K562 (cell line): ENCODE measurements at regions not wholly inside any gene's neighbourhood (a gene's known extent, or its start where the extent isn't known, plus 50 kb on each side); places are given as distances from the start of the nearest gene placed in this dataset.

Experiments used
- EP300 ChIP-seq: IDR thresholded peaks from 2 replicates; pipeline ENCODE4 v1.6.1; 2012; ENCODE audit warnings: low read length, improper control_type of control experiment
- KDM4B ChIP-seq, 2 experiments: fragments of 450-650 bp in 1 of 2; sonication (generic) in 1 of 2; IDR thresholded peaks; 2 replicates each; pipeline ENCODE4 v1.6.1; 2016 to 2017; ENCODE audit warnings: borderline replicate concordance in 2 of 2, antibody characterized with exemption in 1 of 2, low read depth in 1 of 2, mild to moderate bottlenecking in 1 of 2
- POLR2A ChIP-seq: fragments of 450-650 bp; conservative IDR thresholded peaks from 2 replicates; pipeline ENCODE4 v1.6.1; 2016
- SETDB1 ChIP-seq: IDR thresholded peaks from one replicate; pipeline ENCODE4 v1.6.1; 2012; ENCODE audit warnings: low read length, control low read depth, inconsistent platforms
- SIX5 ChIP-seq, 2 experiments: IDR thresholded peaks; 2 replicates each; pipeline ENCODE4 v1.6.1; 2011; ENCODE audit warnings: low read length in 2 of 2, borderline replicate concordance in 1 of 2, low read depth in 1 of 2, mild to moderate bottlenecking in 1 of 2, moderate library complexity in 1 of 2; ENCODE audit not compliant: insufficient read depth in 1 of 2
- SMC3 ChIP-seq: conservative IDR thresholded peaks from 2 replicates; pipeline ENCODE4 v1.6.1; 2011; ENCODE audit warnings: low read depth, low read length, improper control_type of control experiment; ENCODE audit not compliant: insufficient read depth
- SP2 ChIP-seq: IDR thresholded peaks from 2 replicates; pipeline ENCODE4 v1.6.1; 2011; ENCODE audit warnings: mild to moderate bottlenecking, low read depth, low read length, moderate library complexity; ENCODE audit not compliant: poor library complexity, severe bottlenecking; ENCODE audit errors: extremely low read depth
- ZFPM2 ChIP-seq: fragments of 250-450 bp; sonication (Bioruptor Pico); IDR thresholded peaks from 2 replicates; pipeline ENCODE4 v1.5.1; 2022; ENCODE audit warnings: mild to moderate bottlenecking
- TF ChIP-seq, protein P1 (sequence below), 3 experiments: IDR thresholded peaks in 2 of 3; conservative IDR thresholded peaks in 1 of 3; 2 replicates each; pipeline ENCODE4 v1.5.1; 2011 to 2012; ENCODE audit warnings: low read length in 3 of 3, mild to moderate bottlenecking in 3 of 3, control low read depth in 2 of 3, improper control_type of control experiment in 1 of 3, inconsistent platforms in 1 of 3, low read depth in 1 of 3, mixed read lengths in 1 of 3, moderate library complexity in 1 of 3; ENCODE audit not compliant: insufficient read depth in 2 of 3

DNA sequence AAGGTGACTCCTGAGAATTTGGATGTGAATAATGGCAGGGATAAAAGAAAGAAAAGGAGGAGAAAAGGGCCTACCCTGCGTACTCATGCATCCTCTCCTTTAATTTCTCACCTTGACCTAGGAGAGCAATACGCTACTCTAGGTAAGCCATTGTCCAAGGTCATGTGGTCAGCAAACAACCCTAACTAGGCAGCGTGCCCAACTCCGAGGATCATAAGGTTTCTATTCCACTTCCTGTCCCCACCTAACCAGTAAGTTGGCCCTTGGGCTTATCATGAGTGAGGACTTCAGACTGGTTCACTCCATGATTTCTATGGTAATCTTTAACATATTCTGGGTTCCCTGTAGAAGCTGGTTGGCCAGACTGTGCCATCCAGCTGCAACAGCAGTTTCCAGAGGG, 315.1 kb upstream of the CCL2 start:
- no peak for TF ChIP-seq EP300
- no peak for TF ChIP-seq KDM4B (IDR thresholded peaks at IDR 0.05; ENCODE audit: borderline replicate concordance in 2 of 2, low read depth in 1 of 2)
- TF ChIP-seq, protein P1, sequence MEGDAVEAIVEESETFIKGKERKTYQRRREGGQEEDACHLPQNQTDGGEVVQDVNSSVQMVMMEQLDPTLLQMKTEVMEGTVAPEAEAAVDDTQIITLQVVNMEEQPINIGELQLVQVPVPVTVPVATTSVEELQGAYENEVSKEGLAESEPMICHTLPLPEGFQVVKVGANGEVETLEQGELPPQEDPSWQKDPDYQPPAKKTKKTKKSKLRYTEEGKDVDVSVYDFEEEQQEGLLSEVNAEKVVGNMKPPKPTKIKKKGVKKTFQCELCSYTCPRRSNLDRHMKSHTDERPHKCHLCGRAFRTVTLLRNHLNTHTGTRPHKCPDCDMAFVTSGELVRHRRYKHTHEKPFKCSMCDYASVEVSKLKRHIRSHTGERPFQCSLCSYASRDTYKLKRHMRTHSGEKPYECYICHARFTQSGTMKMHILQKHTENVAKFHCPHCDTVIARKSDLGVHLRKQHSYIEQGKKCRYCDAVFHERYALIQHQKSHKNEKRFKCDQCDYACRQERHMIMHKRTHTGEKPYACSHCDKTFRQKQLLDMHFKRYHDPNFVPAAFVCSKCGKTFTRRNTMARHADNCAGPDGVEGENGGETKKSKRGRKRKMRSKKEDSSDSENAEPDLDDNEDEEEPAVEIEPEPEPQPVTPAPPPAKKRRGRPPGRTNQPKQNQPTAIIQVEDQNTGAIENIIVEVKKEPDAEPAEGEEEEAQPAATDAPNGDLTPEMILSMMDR (IDR thresholded peaks at IDR 0.05 in 2 of 3, conservative IDR thresholded peaks at IDR 0.05 in 1 of 3; ENCODE audit: insufficient read depth in 2 of 3, low read depth in 1 of 3, low read length in 3 of 3): no peak
- no peak for TF ChIP-seq SETDB1
- no peak for TF ChIP-seq SIX5 (IDR thresholded peaks at IDR 0.05; ENCODE audit: borderline replicate concordance in 1 of 2, insufficient read depth in 1 of 2, low read depth in 1 of 2, low read length in 2 of 2)
- TF ChIP-seq SP2: no peak
- TF ChIP-seq SMC3: no peak
- no peak for TF ChIP-seq ZFPM2
- TF ChIP-seq POLR2A: no peak
